ENCODE measurements at regions not wholly inside any gene's neighbourhood (a gene's known extent, or its start where the extent isn't known, plus 50 kb on each side); places are given as distances from the start of the nearest gene placed in this dataset.

GRCh38 chr12:4080213-4080612 lies 193.3 kb upstream of the CCND2 start:
- H3K27ac ChIP-seq = no peak overlapping the region
- TF ChIP-seq, protein P1, sequence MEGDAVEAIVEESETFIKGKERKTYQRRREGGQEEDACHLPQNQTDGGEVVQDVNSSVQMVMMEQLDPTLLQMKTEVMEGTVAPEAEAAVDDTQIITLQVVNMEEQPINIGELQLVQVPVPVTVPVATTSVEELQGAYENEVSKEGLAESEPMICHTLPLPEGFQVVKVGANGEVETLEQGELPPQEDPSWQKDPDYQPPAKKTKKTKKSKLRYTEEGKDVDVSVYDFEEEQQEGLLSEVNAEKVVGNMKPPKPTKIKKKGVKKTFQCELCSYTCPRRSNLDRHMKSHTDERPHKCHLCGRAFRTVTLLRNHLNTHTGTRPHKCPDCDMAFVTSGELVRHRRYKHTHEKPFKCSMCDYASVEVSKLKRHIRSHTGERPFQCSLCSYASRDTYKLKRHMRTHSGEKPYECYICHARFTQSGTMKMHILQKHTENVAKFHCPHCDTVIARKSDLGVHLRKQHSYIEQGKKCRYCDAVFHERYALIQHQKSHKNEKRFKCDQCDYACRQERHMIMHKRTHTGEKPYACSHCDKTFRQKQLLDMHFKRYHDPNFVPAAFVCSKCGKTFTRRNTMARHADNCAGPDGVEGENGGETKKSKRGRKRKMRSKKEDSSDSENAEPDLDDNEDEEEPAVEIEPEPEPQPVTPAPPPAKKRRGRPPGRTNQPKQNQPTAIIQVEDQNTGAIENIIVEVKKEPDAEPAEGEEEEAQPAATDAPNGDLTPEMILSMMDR (conservative IDR thresholded peaks at IDR 0.05) = no peak

- H3K27ac ChIP-seq = no peak overlapping the region
- TF ChIP-seq, protein P1 (conservative IDR thresholded peaks at IDR 0.05) = no peak
Measured at GRCh38 chr12:4074129-4074528, 199.4 kb upstream of the CCND2 start.

GRCh38 chr12:4069670-4070010 lies 196.4 kb upstream of the PARP11 start:
- H3K27ac ChIP-seq = no peak overlapping the region
- TF ChIP-seq, protein P1 (conservative IDR thresholded peaks at IDR 0.05) = no peak

- TF ChIP-seq, protein P1 (conservative IDR thresholded peaks at IDR 0.05) = no peak
Measured at GRCh38 chr12:4068981-4069669, 195.9 kb upstream of the PARP11 start.

GRCh38 chr12:4064008-4064407 lies 190.8 kb upstream of the PARP11 start:
- TF ChIP-seq, protein P1 (conservative IDR thresholded peaks at IDR 0.05) = no peak
- H3K27ac ChIP-seq = no peak overlapping the region

More at GRCh38 chr12:4068981-4069669, 195.9 kb upstream of the PARP11 start:
- no peak overlapping the region for H3K27ac ChIP-seq

DNA sequence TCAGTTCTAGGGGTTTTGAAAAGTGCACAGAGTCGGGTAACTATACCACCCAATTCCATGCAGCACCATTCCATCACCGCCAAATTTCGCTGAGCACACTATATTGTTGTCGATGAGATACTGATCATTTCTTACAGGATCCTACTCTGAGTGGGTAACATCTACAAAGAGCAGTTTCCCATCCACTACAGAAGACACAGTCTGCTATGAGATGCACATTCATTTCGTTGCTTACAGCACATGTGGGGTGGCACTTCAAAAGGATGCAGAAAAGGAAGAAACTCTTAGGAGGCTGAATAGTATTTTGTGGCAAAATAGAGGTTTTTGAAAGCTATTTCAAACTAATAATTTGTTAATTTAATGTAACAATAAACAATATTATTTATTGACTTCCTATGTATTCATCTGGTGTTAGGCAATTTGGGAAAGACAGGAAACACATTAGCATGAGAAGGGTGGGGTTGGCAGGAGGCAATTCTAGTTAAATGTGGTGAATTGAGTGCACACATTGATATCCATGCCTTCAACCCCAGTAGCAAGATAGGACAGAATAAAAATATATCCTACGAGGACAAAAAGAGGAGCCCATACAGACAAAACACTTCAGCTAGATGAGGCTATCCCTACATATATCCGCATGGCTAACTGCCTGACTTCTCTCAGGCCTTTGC lies 186.8 kb upstream of the PARP11 start:
- no peak overlapping the region for H3K27ac ChIP-seq
- TF ChIP-seq, protein P1 (conservative IDR thresholded peaks at IDR 0.05) = no peak

DNA sequence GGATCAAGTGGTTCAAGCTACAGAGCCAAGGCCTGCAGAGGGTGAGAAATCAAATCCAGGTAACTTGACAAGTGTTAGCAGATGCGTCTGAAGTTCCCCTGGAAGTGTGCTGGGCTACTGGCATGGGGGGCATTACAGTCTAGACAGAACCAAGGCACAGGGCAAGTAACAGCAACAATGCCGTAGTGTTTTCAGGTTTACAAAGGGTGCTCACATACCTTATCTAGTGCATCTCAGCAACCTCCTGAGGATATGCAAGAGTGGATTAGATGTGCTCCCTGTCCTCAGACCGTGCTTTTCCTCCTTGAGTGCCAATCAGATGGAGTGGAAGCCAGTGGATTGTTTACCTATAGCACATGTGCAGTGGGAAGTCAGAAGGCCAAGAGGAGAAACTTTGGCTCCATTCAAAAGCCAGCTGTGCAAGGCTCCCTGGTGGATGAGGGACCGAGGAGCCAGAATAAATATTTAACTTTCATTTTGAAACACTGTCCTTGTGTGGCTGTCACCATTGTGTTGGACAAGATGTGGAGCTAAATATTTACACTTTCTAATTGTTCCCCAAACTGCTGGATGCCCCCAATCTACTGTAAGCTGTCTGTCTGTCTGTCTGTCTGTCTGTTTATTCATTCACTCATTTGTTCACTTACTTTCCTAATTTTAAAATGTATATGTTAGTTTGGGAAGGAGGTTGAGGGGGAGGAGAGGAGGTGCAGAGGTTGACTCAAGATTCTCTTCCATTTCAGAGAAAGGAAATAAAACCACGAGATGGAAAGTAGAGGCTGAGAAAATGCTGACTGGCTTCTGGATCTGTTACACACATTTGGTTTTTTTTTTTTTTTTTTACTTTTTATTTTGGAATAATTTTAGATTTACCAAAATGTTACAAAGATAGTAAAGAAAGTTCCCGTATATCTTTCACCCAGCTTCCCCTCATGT lies 184.0 kb upstream of the PARP11 start:
- H3K27ac ChIP-seq = no peak overlapping the region

More for the DNA sequence above, 184.0 kb upstream of the PARP11 start:
- TF ChIP-seq, protein P1 (conservative IDR thresholded peaks at IDR 0.05) = no peak
